HEK293 (cell line): ENCODE measurements at regions not wholly inside any gene's neighbourhood (a gene's known extent, or its start where the extent isn't known, plus 50 kb on each side); places are given as distances from the start of the nearest gene placed in this dataset.

Experiments used
- ATF2 ChIP-seq: fragments of 450-650 bp; formaldehyde crosslinking; IDR thresholded peaks from 2 replicates; pipeline ENCODE4 v1.5.1; 2016; ENCODE audit warnings: missing biosample characterization, missing genetic modification characterization, low read depth
- CTCF ChIP-seq: fragments of 450-650 bp; formaldehyde crosslinking; IDR thresholded peaks from 2 replicates; pipeline ENCODE4 v1.5.1; 2016; ENCODE audit warnings: missing biosample characterization, missing genetic modification characterization
- GLI4 ChIP-seq: fragments of 450-650 bp; formaldehyde crosslinking; IDR thresholded peaks from 2 replicates; pipeline ENCODE4 v1.5.1; 2016; ENCODE audit warnings: missing biosample characterization, missing genetic modification characterization
- KLF10 ChIP-seq: fragments of 450-650 bp; IDR thresholded peaks from 2 replicates; pipeline ENCODE4 v1.5.1; 2018; ENCODE audit warnings: missing biosample characterization, mild to moderate bottlenecking, missing genetic modification characterization
- MYNN ChIP-seq: fragments of 450-650 bp; formaldehyde crosslinking; IDR thresholded peaks from 2 replicates; pipeline ENCODE4 v1.5.1; 2016; ENCODE audit warnings: missing biosample characterization, missing genetic modification characterization, borderline replicate concordance
- REPIN1 ChIP-seq: fragments of 450-650 bp; formaldehyde crosslinking; IDR thresholded peaks from 2 replicates; pipeline ENCODE4 v1.5.1; 2017; ENCODE audit warnings: missing biosample characterization, missing genetic modification characterization, low read depth
- ZBTB7A ChIP-seq: fragments of 450-650 bp; formaldehyde crosslinking; IDR thresholded peaks from 2 replicates; pipeline ENCODE4 v1.5.1; 2016; ENCODE audit warnings: low read depth, missing biosample characterization, missing genetic modification characterization
- ZNF175 ChIP-seq: fragments of 450-650 bp; formaldehyde crosslinking; IDR thresholded peaks from 2 replicates; pipeline ENCODE4 v1.5.1; 2016; ENCODE audit warnings: missing biosample characterization, missing genetic modification characterization
- ZNF202 ChIP-seq: fragments of 450-650 bp; formaldehyde crosslinking; IDR thresholded peaks from 2 replicates; pipeline ENCODE4 v1.5.1; 2016; ENCODE audit warnings: missing biosample characterization, missing genetic modification characterization, borderline replicate concordance
- ZNF239 ChIP-seq: fragments of 450-650 bp; formaldehyde crosslinking; IDR thresholded peaks from 2 replicates; pipeline ENCODE4 v1.5.1; 2016; ENCODE audit warnings: missing biosample characterization, missing genetic modification characterization
- ZNF274 ChIP-seq, 2 experiments: fragments of 200-500 bp in 1 of 2; fragments of 450-650 bp in 1 of 2; sonication (Bioruptor generic) in 1 of 2; formaldehyde crosslinking in 1 of 2; IDR thresholded peaks; 2 replicates each; pipeline versions ENCODE4 v1.5.1 to v1.6.1; 2014 to 2016; ENCODE audit warnings: borderline replicate concordance in 1 of 2, inconsistent platforms in 1 of 2, low read length in 1 of 2, missing biosample characterization in 1 of 2, missing genetic modification characterization in 1 of 2
- ZNF335 ChIP-seq: fragments of 450-650 bp; formaldehyde crosslinking; conservative IDR thresholded peaks from 2 replicates; pipeline ENCODE4 v1.5.1; 2016; ENCODE audit warnings: missing biosample characterization, missing genetic modification characterization
- ZNF645 ChIP-seq: fragments of 450-650 bp; formaldehyde crosslinking; IDR thresholded peaks from 2 replicates; pipeline ENCODE4; 2016; ENCODE audit warnings: missing biosample characterization, missing genetic modification characterization
- ZSCAN18 ChIP-seq: fragments of 450-650 bp; formaldehyde crosslinking; IDR thresholded peaks from 2 replicates; pipeline ENCODE4 v1.5.1; 2016; ENCODE audit warnings: missing biosample characterization, missing genetic modification characterization

GRCh38 chr3:145983101-145983500, 177.9 kb downstream of the PLOD2 start:
- TF ChIP-seq CTCF (no peak), ZNF239 (tag by site-specific recombination) (no peak), ZNF274 (IDR thresholded peaks at IDR 0.05; ENCODE audit: low read length) (no peak), ZNF274 (tag by site-specific recombination; IDR thresholded peaks at IDR 0.05; ENCODE audit: borderline replicate concordance) (no peak), KLF10 (tag by site-specific recombination) (no peak), ATF2 (tag by site-specific recombination) (no peak), MYNN (no peak), REPIN1 (tag by site-specific recombination) (no peak), ZNF202 (tag by site-specific recombination) (no peak), GLI4 (tag by site-specific recombination) (no peak), ZNF335 (no peak), ZSCAN18 (tag by site-specific recombination) (no peak), ZBTB7A (tag by site-specific recombination) (no peak), ZNF645 (no peak), ZNF175 (no peak)
